ENCODE measurements at regions not wholly inside any gene's neighbourhood (a gene's known extent, or its start where the extent isn't known, plus 50 kb on each side); places are given as distances from the start of the nearest gene placed in this dataset.
A peak's percentile ranks its signal among the peaks of the same experiment; 100 is the strongest.

- WGBS (ENCODE audit: insufficient coverage, insufficient read length), result no CpG with 5 or more reads among the region's 5 CpGs
- H3K27me3 ChIP-seq (ENCODE audit: control insufficient read depth, insufficient read depth, low read length), result no peaks in the 10 kb centered on the region
- no peak overlapping the region for H3K27ac ChIP-seq (ENCODE audit: low read length)
- peak; percentile 41 for DNase-seq (ENCODE audit: low read depth, low spot score)
- H3K36me3 ChIP-seq (ENCODE audit: control insufficient read depth, insufficient read depth, low read length), result no peaks in the 10 kb centered on the region
- H3K4me1 ChIP-seq (ENCODE audit: control insufficient read depth, insufficient read depth, low read length), result no peaks in the 10 kb centered on the region
- no peak overlapping the region for H3K4me3 ChIP-seq (ENCODE audit: low read length)
- no peaks in the 10 kb centered on the region for H3K9me3 ChIP-seq (ENCODE audit: control insufficient read depth, insufficient read depth, low read length)
These were observed 158.7 kb downstream of the NMUR2 start for GRCh38 chr5:152246401-152246800.

GRCh38 chr5:152237531-152237930 lies 167.5 kb downstream of the NMUR2 start:
- H3K4me3 ChIP-seq (ENCODE audit: low read length), result no peak overlapping the region
- no peaks in the 10 kb centered on the region for H3K9me3 ChIP-seq (ENCODE audit: control insufficient read depth, insufficient read depth, low read length)

DNA sequence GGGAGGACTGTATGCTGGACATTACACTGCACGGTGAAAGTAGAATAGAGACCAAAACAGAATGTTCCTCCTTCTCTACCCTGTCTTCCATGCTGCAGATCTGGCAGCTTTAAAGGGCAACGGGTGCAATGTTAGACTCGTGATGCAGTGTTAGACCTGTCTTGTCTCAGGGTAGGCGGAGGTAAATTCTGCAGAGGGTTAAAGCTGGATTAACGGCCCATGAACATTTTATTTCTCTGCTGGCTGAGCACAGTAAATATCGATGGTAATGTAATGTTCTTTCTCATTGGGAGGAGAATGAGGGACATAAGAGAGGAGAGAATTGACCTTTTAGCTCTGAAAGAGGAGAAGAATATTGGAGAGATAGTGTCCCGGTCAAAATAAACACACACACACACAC lies 178.9 kb downstream of the NMUR2 start:
- H3K9me3 ChIP-seq (ENCODE audit: control insufficient read depth, insufficient read depth, low read length), result no peaks in the 10 kb centered on the region
- no peaks in the 10 kb centered on the region for H3K27me3 ChIP-seq (ENCODE audit: control insufficient read depth, insufficient read depth, low read length)
- DNase-seq (ENCODE audit: low read depth, low spot score), result no peak
- no CpG with 5 or more reads among the region's 7 CpGs for WGBS (ENCODE audit: insufficient coverage, insufficient read length)
- no peaks in the 10 kb centered on the region for H3K4me1 ChIP-seq (ENCODE audit: control insufficient read depth, insufficient read depth, low read length)
- H3K4me3 ChIP-seq (ENCODE audit: low read length), result no peak overlapping the region
- H3K36me3 ChIP-seq (ENCODE audit: control insufficient read depth, insufficient read depth, low read length), result no peaks in the 10 kb centered on the region
- no peak overlapping the region for H3K27ac ChIP-seq (ENCODE audit: low read length)

More at GRCh38 chr5:152237531-152237930, 167.5 kb downstream of the NMUR2 start:
- Histone ChIP-seq H3K27me3 (ENCODE audit: control insufficient read depth, insufficient read depth, low read length) (no peaks in the 10 kb centered on the region), H3K4me1 (ENCODE audit: control insufficient read depth, insufficient read depth, low read length) (no peaks in the 10 kb centered on the region), H3K36me3 (ENCODE audit: control insufficient read depth, insufficient read depth, low read length) (no peaks in the 10 kb centered on the region), H3K27ac (ENCODE audit: low read length) (no peak overlapping the region)
- no peak for DNase-seq (ENCODE audit: low read depth, low spot score)
- WGBS (ENCODE audit: insufficient coverage, insufficient read length), result no CpG with 5 or more reads among the region's 2 CpGs

DNA sequence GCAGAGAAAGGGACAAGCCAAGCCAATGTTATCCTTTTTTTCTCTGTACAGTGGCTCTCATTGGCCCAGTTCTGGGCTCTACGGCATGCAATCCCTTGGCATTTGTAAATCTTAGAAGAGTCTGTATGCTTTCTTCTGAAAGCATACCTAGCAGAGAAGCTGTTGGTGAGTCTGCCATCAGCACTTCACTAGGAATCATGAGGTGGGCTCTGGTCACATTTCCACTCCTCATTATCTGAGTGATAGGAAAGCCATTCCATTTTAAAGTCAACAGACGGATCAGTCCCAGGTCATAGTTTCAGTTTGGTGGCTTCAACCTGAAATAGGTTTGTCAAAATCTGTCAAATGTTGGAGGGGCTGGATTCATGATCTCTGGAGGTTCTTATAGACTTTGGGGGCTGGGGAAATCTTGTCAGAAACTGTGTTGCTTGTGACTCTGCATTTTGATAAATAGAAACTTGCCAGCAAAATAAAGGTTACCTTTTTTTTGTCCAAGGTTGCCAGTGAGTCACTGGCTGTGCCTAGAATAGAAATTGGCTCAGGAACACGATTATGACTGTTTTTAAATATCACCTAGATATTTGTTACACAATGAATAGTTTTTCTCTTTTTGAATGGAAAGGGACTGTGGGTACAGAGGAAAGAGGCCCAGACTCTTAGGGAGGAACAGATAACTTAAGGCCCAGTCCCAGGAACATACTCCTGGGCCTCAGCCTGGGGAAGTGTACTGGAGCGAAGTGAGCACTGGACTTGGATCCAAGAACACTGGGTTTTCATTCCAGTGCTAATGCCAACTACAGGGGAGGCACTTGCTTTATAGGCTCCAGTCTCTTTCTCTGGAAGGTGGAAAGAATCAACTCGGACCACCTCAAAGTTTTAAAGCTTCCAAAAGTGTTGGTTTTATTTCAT lies 183.1 kb downstream of the NMUR2 start:
- no peak overlapping the region for H3K27ac ChIP-seq (ENCODE audit: low read length)
- no peaks in the 10 kb centered on the region for H3K4me1 ChIP-seq (ENCODE audit: control insufficient read depth, insufficient read depth, low read length)
- DNase-seq (ENCODE audit: low read depth, low spot score), result no peak
- H3K4me3 ChIP-seq (ENCODE audit: low read length), result no peak overlapping the region
- H3K36me3 ChIP-seq (ENCODE audit: control insufficient read depth, insufficient read depth, low read length), result no peaks in the 10 kb centered on the region
- no CpG with 5 or more reads among the region's 5 CpGs for WGBS (ENCODE audit: insufficient coverage, insufficient read length)
- H3K27me3 ChIP-seq (ENCODE audit: control insufficient read depth, insufficient read depth, low read length), result no peaks in the 10 kb centered on the region
- no peaks in the 10 kb centered on the region for H3K9me3 ChIP-seq (ENCODE audit: control insufficient read depth, insufficient read depth, low read length)

- Histone ChIP-seq H3K9me3 (ENCODE audit: control insufficient read depth, insufficient read depth, low read length) (no peaks in the 10 kb centered on the region), H3K36me3 (ENCODE audit: control insufficient read depth, insufficient read depth, low read length) (no peaks in the 10 kb centered on the region), H3K4me3 (ENCODE audit: low read length) (no peak overlapping the region), H3K27ac (ENCODE audit: low read length) (no peak overlapping the region), H3K27me3 (ENCODE audit: control insufficient read depth, insufficient read depth, low read length) (no peaks in the 10 kb centered on the region), H3K4me1 (ENCODE audit: control insufficient read depth, insufficient read depth, low read length) (no peaks in the 10 kb centered on the region)
- no CpG with 5 or more reads among the region's 3 CpGs for WGBS (ENCODE audit: insufficient coverage, insufficient read length)
- no peak for DNase-seq (ENCODE audit: low read depth, low spot score)
These were observed 186.4 kb downstream of the NMUR2 start for GRCh38 chr5:152218694-152219093.

- Histone ChIP-seq H3K27me3 (ENCODE audit: control insufficient read depth, insufficient read depth, low read length) (no peaks in the 10 kb centered on the region), H3K9me3 (ENCODE audit: control insufficient read depth, insufficient read depth, low read length) (no peaks in the 10 kb centered on the region), H3K36me3 (ENCODE audit: control insufficient read depth, insufficient read depth, low read length) (no peaks in the 10 kb centered on the region), H3K27ac (ENCODE audit: low read length) (no peak overlapping the region), H3K4me3 (ENCODE audit: low read length) (no peak overlapping the region), H3K4me1 (ENCODE audit: control insufficient read depth, insufficient read depth, low read length) (no peaks in the 10 kb centered on the region)
- no peak for DNase-seq (ENCODE audit: low read depth, low spot score)
- WGBS (ENCODE audit: insufficient coverage, insufficient read length), result no CpG with 5 or more reads among the region's 1 CpG
These were observed 199.3 kb downstream of the NMUR2 start for GRCh38 chr5:152205804-152206203.

DNA sequence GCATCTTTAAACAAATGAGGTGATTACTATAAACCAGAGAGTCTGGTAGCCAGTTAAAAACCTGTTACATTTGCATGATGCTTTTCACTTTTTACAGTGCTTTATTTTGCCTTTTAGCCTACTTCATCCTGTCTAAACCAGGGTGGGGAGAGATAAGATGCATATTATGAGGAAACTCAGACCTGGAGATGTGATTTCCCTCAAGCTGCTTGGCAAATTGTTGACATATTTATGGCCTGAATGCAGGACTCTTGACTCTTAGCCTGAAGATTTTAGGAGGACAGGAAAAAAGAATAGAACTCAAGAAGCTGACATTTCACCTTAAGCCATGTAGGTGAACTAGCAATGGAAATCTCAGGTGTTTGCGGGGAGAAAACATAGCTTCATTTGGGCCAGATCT lies 202.8 kb downstream of the NMUR2 start:
- Histone ChIP-seq H3K36me3 (ENCODE audit: control insufficient read depth, insufficient read depth, low read length) (no peaks in the 10 kb centered on the region), H3K9me3 (ENCODE audit: control insufficient read depth, insufficient read depth, low read length) (no peaks in the 10 kb centered on the region), H3K4me1 (ENCODE audit: control insufficient read depth, insufficient read depth, low read length) (no peaks in the 10 kb centered on the region), H3K4me3 (ENCODE audit: low read length) (no peak overlapping the region), H3K27me3 (ENCODE audit: control insufficient read depth, insufficient read depth, low read length) (no peaks in the 10 kb centered on the region), H3K27ac (ENCODE audit: low read length) (no peak overlapping the region)
- no CpG with 5 or more reads among the region's 1 CpG for WGBS (ENCODE audit: insufficient coverage, insufficient read length)
- DNase-seq (ENCODE audit: low read depth, low spot score), result no peak

GRCh38 chr5:152193391-152194107 lies 211.5 kb downstream of the NMUR2 start:
- no peaks in the 10 kb centered on the region for H3K9me3 ChIP-seq (ENCODE audit: control insufficient read depth, insufficient read depth, low read length)
- no peak for DNase-seq (ENCODE audit: low read depth, low spot score)
- no peak overlapping the region for H3K4me3 ChIP-seq (ENCODE audit: low read length)
- no peaks in the 10 kb centered on the region for H3K27me3 ChIP-seq (ENCODE audit: control insufficient read depth, insufficient read depth, low read length)
- no peaks in the 10 kb centered on the region for H3K36me3 ChIP-seq (ENCODE audit: control insufficient read depth, insufficient read depth, low read length)
- no peaks in the 10 kb centered on the region for H3K4me1 ChIP-seq (ENCODE audit: control insufficient read depth, insufficient read depth, low read length)
- no peak overlapping the region for H3K27ac ChIP-seq (ENCODE audit: low read length)

DNA sequence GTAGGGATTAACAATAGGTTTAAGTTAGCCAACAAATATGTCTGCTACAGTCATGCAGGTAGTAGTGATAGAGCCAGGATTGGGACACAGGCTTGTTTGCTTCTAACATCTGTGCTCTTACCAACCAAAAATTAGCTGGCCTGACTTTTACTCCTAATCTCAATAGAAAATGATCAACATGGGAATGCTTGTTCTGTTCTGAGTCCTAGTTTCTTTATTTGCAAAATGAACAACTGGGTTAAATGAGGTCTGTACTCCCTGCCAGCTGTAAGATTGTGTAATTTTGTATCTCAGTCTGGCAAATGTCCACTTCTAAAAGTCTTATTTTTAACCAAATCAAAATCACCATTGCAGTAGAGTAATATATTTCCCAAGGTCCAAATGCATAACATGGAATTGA lies 216.8 kb downstream of the NMUR2 start:
- no peaks in the 10 kb centered on the region for H3K9me3 ChIP-seq (ENCODE audit: control insufficient read depth, insufficient read depth, low read length)
- H3K4me1 ChIP-seq (ENCODE audit: control insufficient read depth, insufficient read depth, low read length), result no peaks in the 10 kb centered on the region
- no peaks in the 10 kb centered on the region for H3K36me3 ChIP-seq (ENCODE audit: control insufficient read depth, insufficient read depth, low read length)
- H3K27ac ChIP-seq (ENCODE audit: low read length), result no peak overlapping the region
- no peaks in the 10 kb centered on the region for H3K27me3 ChIP-seq (ENCODE audit: control insufficient read depth, insufficient read depth, low read length)
- no peak overlapping the region for H3K4me3 ChIP-seq (ENCODE audit: low read length)
- no peak for DNase-seq (ENCODE audit: low read depth, low spot score)

DNA sequence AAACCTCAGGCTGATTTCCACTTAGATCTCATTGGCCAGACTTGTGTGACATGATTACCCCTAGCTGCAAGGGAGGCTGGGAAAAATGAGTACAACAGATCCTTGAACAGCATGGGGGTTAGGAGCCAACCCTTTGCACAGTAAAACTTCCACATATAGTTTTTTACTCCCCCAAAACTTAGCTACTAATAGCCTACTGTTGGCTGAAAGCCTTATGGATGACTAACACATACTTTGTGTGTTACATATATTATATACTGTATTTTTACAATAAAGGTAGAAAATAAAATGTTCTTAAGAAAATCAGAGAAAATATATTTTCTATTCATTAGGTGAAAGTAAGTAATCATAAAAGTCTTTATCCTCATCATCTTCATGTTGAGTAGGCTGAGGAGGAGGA lies 217.4 kb downstream of the NMUR2 start:
- no peaks in the 10 kb centered on the region for H3K4me1 ChIP-seq (ENCODE audit: control insufficient read depth, insufficient read depth, low read length)
- no peaks in the 10 kb centered on the region for H3K27me3 ChIP-seq (ENCODE audit: control insufficient read depth, insufficient read depth, low read length)
- H3K9me3 ChIP-seq (ENCODE audit: control insufficient read depth, insufficient read depth, low read length), result no peaks in the 10 kb centered on the region
- H3K27ac ChIP-seq (ENCODE audit: low read length), result no peak overlapping the region
- no peak for DNase-seq (ENCODE audit: low read depth, low spot score)
- H3K4me3 ChIP-seq (ENCODE audit: low read length), result no peak overlapping the region
- no peaks in the 10 kb centered on the region for H3K36me3 ChIP-seq (ENCODE audit: control insufficient read depth, insufficient read depth, low read length)

Data from iPS DF 6.9 (cell line).